Suprapubic skin (tissue), 4 donors: ENCODE measurements at regions not wholly inside any gene's neighbourhood (a gene's known extent, or its start where the extent isn't known, plus 50 kb on each side); places are given as distances from the start of the nearest gene placed in this dataset.

Experiments used
- DNase-seq, 2 donors: peaks; one replicate each; pipeline ENCODE4 v3.0.0-alpha.2; 2019; ENCODE audit warnings: low spot score in 2 of 2
- H3K27ac ChIP-seq: fragments of 200-600 bp; sonication (generic); one replicate; pipeline ENCODE4 v1.5.1; 2019
- H3K27me3 ChIP-seq: fragments of 200-600 bp; sonication (generic); one replicate; pipeline ENCODE4 v1.5.1; 2019
- H3K36me3 ChIP-seq: fragments of 200-600 bp; sonication (generic); one replicate; pipeline ENCODE4 v1.5.1; 2019
- H3K4me1 ChIP-seq: fragments of 200-600 bp; sonication (generic); one replicate; pipeline ENCODE4 v1.5.1; 2019
- H3K4me3 ChIP-seq: fragments of 200-600 bp; sonication (generic); one replicate; pipeline ENCODE4 v1.5.1; 2019; ENCODE audit warnings: mild to moderate bottlenecking
- H3K9me3 ChIP-seq: fragments of 200-600 bp; sonication (generic); one replicate; pipeline ENCODE4 v1.5.1; 2019
- EP300 ChIP-seq: sonication (generic); formaldehyde crosslinking; IDR thresholded peaks from one replicate; pipeline ENCODE4 v1.6.1; 2017; ENCODE audit warnings: antibody characterized with exemption
- POLR2A ChIP-seq, 2 donors: fragments of 450-650 bp; IDR thresholded peaks; one replicate each; pipeline ENCODE4 v1.6.1; 2017; ENCODE audit warnings: antibody characterized with exemption in 2 of 2, mild to moderate bottlenecking in 2 of 2, moderate library complexity in 2 of 2
- POLR2AphosphoS5 ChIP-seq, 3 donors: sonication (generic); formaldehyde crosslinking; IDR thresholded peaks; one replicate each; pipeline ENCODE4 v1.6.1; 2017; ENCODE audit warnings: antibody characterized with exemption in 3 of 3
- WGBS: methylation state at CpG from one replicate; pipeline ENCODE4 v1.1.5; 2018; 5-methylcytosine and 5-hydroxymethylcytosine counted together
- TF ChIP-seq, protein P1 (sequence below), 2 donors: fragments of 200-600 bp in 1 of 2; fragments of 450-650 bp in 1 of 2; sonication (generic) in 1 of 2; IDR thresholded peaks; one replicate each; pipeline ENCODE4 v1.5.1; 2016 to 2019; ENCODE audit warnings: antibody characterized with exemption in 2 of 2, mild to moderate bottlenecking in 1 of 2, moderate library complexity in 1 of 2

DNA sequence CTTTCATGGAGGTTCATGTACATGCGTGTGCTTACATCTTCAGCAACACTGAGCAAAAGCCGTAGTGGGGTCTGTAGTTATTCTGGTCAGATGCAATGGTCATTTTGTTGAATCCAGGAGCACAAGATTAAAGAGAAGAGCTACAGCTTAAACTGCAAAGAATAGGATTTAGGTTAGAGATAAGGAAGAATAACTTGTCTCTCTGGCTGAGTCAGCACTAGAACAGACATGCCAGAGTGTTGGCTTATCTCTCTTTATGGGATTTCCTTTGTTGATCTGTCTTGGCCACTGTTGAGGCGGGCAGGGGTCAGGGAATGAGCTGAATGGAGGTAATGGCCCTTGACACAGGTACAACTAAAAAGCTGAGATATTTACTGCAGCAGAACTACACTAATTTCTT is 473.5 kb downstream of the CCSER2 start:
- H3K27ac ChIP-seq = no peak overlapping the region
- no peaks in the 10 kb centered on the region for H3K9me3 ChIP-seq
- H3K4me1 ChIP-seq = no peaks in the 10 kb centered on the region
- DNase-seq = no peak
- no peak overlapping the region for H3K4me3 ChIP-seq
- no peaks in the 10 kb centered on the region for H3K27me3 ChIP-seq
- TF ChIP-seq, protein P1, sequence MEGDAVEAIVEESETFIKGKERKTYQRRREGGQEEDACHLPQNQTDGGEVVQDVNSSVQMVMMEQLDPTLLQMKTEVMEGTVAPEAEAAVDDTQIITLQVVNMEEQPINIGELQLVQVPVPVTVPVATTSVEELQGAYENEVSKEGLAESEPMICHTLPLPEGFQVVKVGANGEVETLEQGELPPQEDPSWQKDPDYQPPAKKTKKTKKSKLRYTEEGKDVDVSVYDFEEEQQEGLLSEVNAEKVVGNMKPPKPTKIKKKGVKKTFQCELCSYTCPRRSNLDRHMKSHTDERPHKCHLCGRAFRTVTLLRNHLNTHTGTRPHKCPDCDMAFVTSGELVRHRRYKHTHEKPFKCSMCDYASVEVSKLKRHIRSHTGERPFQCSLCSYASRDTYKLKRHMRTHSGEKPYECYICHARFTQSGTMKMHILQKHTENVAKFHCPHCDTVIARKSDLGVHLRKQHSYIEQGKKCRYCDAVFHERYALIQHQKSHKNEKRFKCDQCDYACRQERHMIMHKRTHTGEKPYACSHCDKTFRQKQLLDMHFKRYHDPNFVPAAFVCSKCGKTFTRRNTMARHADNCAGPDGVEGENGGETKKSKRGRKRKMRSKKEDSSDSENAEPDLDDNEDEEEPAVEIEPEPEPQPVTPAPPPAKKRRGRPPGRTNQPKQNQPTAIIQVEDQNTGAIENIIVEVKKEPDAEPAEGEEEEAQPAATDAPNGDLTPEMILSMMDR (IDR thresholded peaks at IDR 0.05) = no peak
- TF ChIP-seq POLR2AphosphoS5 (IDR thresholded peaks at IDR 0.05) = no peak
- no peak for TF ChIP-seq EP300
- no peak for TF ChIP-seq POLR2A (IDR thresholded peaks at IDR 0.05)
- H3K36me3 ChIP-seq = no peaks in the 10 kb centered on the region
- 61% methylated on average over 3 of the region's 3 CpGs for WGBS

DNA sequence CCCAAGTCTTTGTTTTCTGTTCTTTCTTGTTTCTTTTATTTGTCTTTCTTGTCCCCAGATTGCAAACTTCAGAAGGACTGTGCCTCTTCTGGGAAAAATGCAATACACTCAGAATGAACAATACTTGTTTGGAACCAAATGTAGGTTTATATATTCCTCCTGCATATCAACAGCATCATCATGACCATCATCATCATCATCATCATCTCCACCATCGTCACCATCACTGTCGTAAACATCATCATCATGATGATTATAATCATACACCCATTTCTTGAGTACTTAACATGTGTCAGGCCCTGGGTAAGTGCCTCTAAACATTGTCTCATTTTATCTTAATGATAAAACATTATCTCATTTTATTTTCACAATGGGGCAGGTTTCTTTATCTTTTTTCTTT is 476.8 kb downstream of the CCSER2 start:
- Histone ChIP-seq H3K9me3 (no peaks in the 10 kb centered on the region), H3K36me3 (no peaks in the 10 kb centered on the region), H3K27me3 (no peaks in the 10 kb centered on the region), H3K27ac (no peak overlapping the region), H3K4me1 (no peaks in the 10 kb centered on the region), H3K4me3 (no peak overlapping the region)
- TF ChIP-seq POLR2AphosphoS5 (IDR thresholded peaks at IDR 0.05) = no peak
- no peak for TF ChIP-seq POLR2A (IDR thresholded peaks at IDR 0.05)
- no peak for TF ChIP-seq EP300
- TF ChIP-seq, protein P1 (IDR thresholded peaks at IDR 0.05) = no peak
- no peak for DNase-seq
- WGBS = 50% methylated on average over 2 of the region's 2 CpGs

DNA sequence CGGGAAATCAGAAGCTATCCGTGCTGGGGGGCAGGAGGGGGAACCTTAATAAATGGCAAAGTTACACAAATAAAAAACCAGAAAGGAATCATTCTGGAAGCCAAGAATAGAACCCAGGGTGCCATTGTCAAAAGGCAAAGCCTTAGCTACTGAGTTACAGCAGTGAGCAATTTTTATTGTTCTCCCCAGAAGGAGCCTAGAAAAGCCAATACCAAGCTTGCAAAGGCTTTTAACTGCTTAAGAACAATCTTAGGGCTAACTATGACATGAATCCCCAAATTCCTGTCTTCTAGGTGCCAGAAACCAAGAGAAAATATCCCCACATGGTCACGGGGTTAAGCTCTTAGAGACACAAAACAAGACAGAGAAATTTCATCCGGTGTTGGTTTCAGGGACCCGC is 482.7 kb downstream of the CCSER2 start:
- Histone ChIP-seq H3K27ac (no peak overlapping the region), H3K36me3 (no peaks in the 10 kb centered on the region), H3K9me3 (no peaks in the 10 kb centered on the region), H3K4me3 (no peak overlapping the region), H3K4me1 (no peaks in the 10 kb centered on the region), H3K27me3 (no peaks in the 10 kb centered on the region)
- 39% methylated on average over 5 of the region's 5 CpGs for WGBS
- DNase-seq = no peak
- TF ChIP-seq POLR2A (IDR thresholded peaks at IDR 0.05) (no peak), EP300 (no peak), POLR2AphosphoS5 (IDR thresholded peaks at IDR 0.05) (no peak)
- TF ChIP-seq, protein P1 (IDR thresholded peaks at IDR 0.05) = no peak

DNA sequence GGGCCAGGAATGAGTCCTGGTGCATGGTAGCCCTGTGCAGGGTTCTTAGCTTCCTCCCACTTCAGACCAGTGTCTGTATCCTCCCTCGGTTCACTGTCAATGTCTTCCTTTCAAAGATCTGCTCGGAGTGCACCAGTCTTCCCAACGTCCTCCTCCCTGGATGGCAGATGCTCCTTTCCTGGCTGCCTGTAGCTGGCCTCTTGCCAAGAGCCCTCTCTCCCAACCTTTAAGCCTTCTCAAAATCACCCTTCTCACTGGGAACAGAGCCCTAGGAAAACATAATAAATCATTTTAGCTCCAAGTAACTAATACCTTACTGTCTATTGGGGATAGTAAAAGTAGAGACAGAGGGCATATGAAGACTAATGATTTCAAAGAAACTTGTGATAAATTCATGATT is 490.6 kb downstream of the CCSER2 start:
- 43% methylated on average over 3 of the region's 3 CpGs for WGBS
- H3K4me1 ChIP-seq = no peaks in the 10 kb centered on the region
- no peak for TF ChIP-seq POLR2AphosphoS5 (IDR thresholded peaks at IDR 0.05)

DNA sequence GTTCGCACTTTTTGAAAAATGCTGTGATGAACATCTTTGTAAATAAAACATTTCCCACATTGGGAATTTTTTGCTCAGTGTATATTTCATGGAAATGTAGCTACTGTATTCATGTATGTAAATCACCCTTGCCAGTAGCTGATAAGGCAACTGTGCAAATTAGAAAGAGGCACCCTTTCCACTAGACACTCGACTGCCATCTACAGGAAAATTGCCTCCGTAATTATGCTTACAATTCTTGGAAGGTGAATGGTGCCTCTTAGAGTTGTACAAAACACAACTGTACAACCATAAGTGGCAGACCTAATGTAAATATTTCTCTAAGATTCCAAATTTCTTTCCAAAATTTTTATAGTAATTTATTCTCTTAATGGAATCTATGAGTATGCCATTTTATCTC is 491.7 kb downstream of the CCSER2 start:
- no peak overlapping the region for H3K4me3 ChIP-seq
- H3K27me3 ChIP-seq = no peaks in the 10 kb centered on the region
- TF ChIP-seq POLR2AphosphoS5 (IDR thresholded peaks at IDR 0.05) (no peak), POLR2A (IDR thresholded peaks at IDR 0.05) (no peak), EP300 (no peak)
- TF ChIP-seq, protein P1 (IDR thresholded peaks at IDR 0.05) = no peak
- no peaks in the 10 kb centered on the region for H3K9me3 ChIP-seq
- H3K27ac ChIP-seq = no peak overlapping the region
- WGBS = 65% methylated on average over 3 of the region's 3 CpGs
- no peaks in the 10 kb centered on the region for H3K36me3 ChIP-seq
- H3K4me1 ChIP-seq = no peaks in the 10 kb centered on the region
- DNase-seq = no peak

More for the DNA sequence above, 490.6 kb downstream of the CCSER2 start:
- H3K36me3 ChIP-seq = no peaks in the 10 kb centered on the region
- no peak for DNase-seq
- no peak overlapping the region for H3K4me3 ChIP-seq
- no peak overlapping the region for H3K27ac ChIP-seq
- H3K27me3 ChIP-seq = no peaks in the 10 kb centered on the region
- H3K9me3 ChIP-seq = no peaks in the 10 kb centered on the region

DNA sequence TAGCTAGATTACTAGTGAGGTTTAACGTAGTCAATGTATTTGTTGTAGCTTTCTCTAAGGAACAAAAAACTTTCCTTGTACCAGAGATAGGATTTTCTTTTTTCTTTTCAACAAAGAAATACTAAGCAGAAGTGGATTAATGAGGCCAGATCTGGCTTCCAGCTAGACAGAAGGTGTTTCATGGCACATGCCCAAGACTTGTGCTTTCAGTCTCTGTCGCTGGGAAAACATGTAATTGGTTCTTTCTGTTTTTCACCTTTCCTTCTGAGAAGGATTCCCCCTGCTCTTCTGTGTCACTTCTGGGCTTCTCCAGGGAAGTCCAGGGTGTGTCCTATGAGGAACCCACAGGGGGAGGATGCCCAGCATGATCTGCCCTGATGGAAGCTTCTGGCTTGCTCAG is 492.2 kb downstream of the CCSER2 start:
- H3K27ac ChIP-seq = no peak overlapping the region
- no peak for DNase-seq

More for the DNA sequence above, 492.2 kb downstream of the CCSER2 start:
- H3K27me3 ChIP-seq = no peaks in the 10 kb centered on the region
- TF ChIP-seq POLR2A (IDR thresholded peaks at IDR 0.05) = no peak
- TF ChIP-seq, protein P1 (IDR thresholded peaks at IDR 0.05) = no peak
- H3K4me3 ChIP-seq = no peak overlapping the region
- H3K9me3 ChIP-seq = no peaks in the 10 kb centered on the region
- 46% methylated on average over 2 of the region's 2 CpGs for WGBS
- H3K36me3 ChIP-seq = no peaks in the 10 kb centered on the region
- no peaks in the 10 kb centered on the region for H3K4me1 ChIP-seq
